SK-N-SH treated with all-trans-retinoic acid at 6 μM for 48 hours (cell line): ENCODE measurements at regions not wholly inside any gene's neighbourhood (a gene's known extent, or its start where the extent isn't known, plus 50 kb on each side); places are given as distances from the start of the nearest gene placed in this dataset.

Experiments used
- ATAC-seq: fragments of 200-7000 bp; cut with Tn5 transposase; 3 replicates; pipeline ENCODE4 v1.9.1; 2020; ENCODE audit warnings: mild to moderate bottlenecking, moderate library complexity
- BACH2 ChIP-seq: fragments of 250-450 bp; sonication (Bioruptor Pico); IDR thresholded peaks from 2 replicates; pipeline ENCODE4 v1.9.0; 2021; ENCODE audit warnings: mild to moderate bottlenecking, borderline replicate concordance
- CREB5 ChIP-seq: fragments of 250-450 bp; sonication (Bioruptor Pico); IDR thresholded peaks from 2 replicates; pipeline ENCODE4 v1.5.1; 2020; ENCODE audit warnings: low read depth, mild to moderate bottlenecking, moderate library complexity
- CSDC2 ChIP-seq: fragments of 250-450 bp; sonication (Bioruptor Pico); IDR thresholded peaks from 2 replicates; pipeline ENCODE4 v1.5.0; 2020; ENCODE audit warnings: mild to moderate bottlenecking, moderate library complexity
- CSRNP3 ChIP-seq: fragments of 250-450 bp; sonication (Bioruptor Pico); IDR thresholded peaks from 2 replicates; pipeline ENCODE4 v1.5.1; 2021; ENCODE audit warnings: mild to moderate bottlenecking, moderate library complexity
- ESRRG ChIP-seq: fragments of 250-450 bp; sonication (Bioruptor Pico); IDR thresholded peaks from 2 replicates; pipeline ENCODE4 v1.6.1; 2021; ENCODE audit warnings: mild to moderate bottlenecking
- ISL1 ChIP-seq: fragments of 250-450 bp; sonication (Bioruptor Pico); IDR thresholded peaks from 2 replicates; pipeline ENCODE4 v2.1.2; 2022; ENCODE audit warnings: mild to moderate bottlenecking, moderate library complexity
- PATZ1 ChIP-seq: fragments of 250-450 bp; sonication (Bioruptor Pico); IDR thresholded peaks from 2 replicates; pipeline ENCODE4 v1.8.0; 2020; ENCODE audit warnings: mild to moderate bottlenecking, moderate library complexity, borderline replicate concordance
- RARB ChIP-seq: fragments of 250-450 bp; sonication (Bioruptor Pico); IDR thresholded peaks from 2 replicates; pipeline ENCODE4 v1.8.0; 2021; ENCODE audit warnings: mild to moderate bottlenecking, moderate library complexity
- SNAI2 ChIP-seq: fragments of 250-450 bp; sonication (Bioruptor Pico); IDR thresholded peaks from 2 replicates; pipeline ENCODE4 v1.5.0; 2020; ENCODE audit warnings: mild to moderate bottlenecking, moderate library complexity
- TOX ChIP-seq: fragments of 250-450 bp; sonication (Bioruptor Pico); IDR thresholded peaks from 2 replicates; pipeline ENCODE4 v1.8.0; 2021; ENCODE audit warnings: mild to moderate bottlenecking, moderate library complexity, borderline replicate concordance
- TSHZ2 ChIP-seq: fragments of 250-450 bp; sonication (Bioruptor Pico); IDR thresholded peaks from 2 replicates; pipeline ENCODE4 v1.5.0; 2020; ENCODE audit warnings: mild to moderate bottlenecking, moderate library complexity
- ZFP3 ChIP-seq: fragments of 250-450 bp; sonication (Bioruptor Pico); IDR thresholded peaks from 2 replicates; pipeline ENCODE4 v1.5.0; 2020; ENCODE audit warnings: mild to moderate bottlenecking, moderate library complexity
- ZFP30 ChIP-seq: fragments of 450-650 bp; formaldehyde crosslinking; IDR thresholded peaks from 2 replicates; pipeline ENCODE4 v1.5.0; 2022; ENCODE audit warnings: mild to moderate bottlenecking, moderate library complexity
- TF ChIP-seq, protein P1 (sequence below): fragments of 250-450 bp; sonication (Bioruptor Pico); IDR thresholded peaks from 2 replicates; pipeline ENCODE4 v1.8.0; 2021; ENCODE audit warnings: low read depth, mild to moderate bottlenecking, moderate library complexity, borderline replicate concordance

DNA sequence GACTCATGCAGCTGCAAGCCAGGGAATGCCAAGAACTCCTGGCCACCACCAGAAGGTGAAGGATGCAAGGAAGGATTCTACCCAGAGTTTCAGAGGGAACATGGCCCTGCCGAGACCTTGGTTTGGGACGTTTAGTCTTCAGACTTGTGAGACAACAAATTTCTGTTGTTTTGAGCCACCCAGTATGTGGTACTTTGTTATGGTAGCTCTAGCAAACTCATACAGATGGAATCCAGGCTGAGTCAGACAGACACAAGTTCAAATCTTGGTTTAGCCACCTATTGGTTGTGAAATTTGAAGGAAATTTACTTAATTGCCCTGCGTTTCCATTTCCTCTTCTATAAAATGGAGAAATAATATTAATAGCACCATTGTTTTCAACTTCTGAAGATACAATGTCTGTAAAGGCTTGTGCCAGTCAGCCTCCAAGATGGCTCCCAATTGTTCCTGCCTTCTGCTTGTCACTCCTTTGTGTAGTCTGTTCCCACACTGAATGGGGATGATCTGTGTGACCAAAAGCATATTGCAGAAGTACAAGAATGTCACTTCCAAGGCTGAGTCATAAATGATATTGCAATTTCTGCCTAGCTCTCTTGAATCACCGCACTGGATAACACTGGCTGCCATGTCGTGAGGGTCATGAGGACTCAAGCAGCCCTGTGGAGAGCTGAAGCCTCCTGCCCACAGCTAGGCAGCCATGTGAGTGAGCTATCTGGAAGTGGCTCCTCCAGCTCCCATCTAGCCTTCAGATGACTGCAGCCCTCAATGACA lies 223.5 kb upstream of the PROK2 start:
- TF ChIP-seq CSDC2 (CRISPR knock-in tag) (no peak), TSHZ2 (CRISPR knock-in tag) (no peak), CSRNP3 (no peak), TOX (CRISPR knock-in tag) (no peak)
- no peak for ATAC-seq

DNA sequence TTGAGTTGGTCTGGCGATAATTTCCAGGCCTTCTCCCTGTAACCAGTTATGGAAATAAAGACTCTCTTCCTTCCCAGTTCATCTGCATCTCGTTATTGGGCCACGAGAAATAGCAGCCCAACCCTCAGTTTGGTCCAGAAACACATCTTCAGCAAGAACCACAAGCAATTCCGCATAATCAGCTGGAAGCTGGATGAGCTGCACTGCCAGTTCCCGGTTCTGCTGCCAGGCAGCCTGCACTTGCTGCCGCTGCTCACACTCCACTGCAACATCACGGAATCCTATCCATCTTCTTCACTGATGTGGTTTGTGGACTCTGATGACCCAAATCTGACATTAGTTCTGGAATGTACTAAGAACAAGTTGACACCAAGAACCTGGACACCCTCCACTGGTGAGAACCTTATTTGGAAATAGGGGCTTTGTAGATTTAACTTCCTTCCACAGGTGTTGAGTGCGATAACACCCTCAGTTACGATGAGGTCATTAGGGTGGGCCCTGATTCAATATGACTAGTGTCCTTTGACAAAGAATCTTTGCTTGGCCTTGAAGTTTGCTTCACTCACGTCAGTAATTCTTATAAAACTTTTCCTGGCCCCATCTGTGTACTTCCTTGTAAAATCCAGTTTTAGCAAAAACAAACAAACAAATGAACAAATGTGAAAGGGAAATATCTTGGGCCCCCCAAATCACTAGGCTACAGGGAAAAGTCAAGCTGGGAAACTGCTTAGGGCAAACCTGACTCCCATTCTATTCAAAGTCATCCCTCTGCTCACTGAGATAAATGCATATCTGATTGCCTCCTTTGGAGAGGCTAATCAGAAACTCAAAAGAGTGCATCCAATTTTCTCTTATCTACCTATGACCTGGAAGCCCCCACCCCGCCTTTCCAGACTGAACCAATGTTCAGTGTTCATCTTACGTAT lies 221.9 kb upstream of the PROK2 start:
- TF ChIP-seq BACH2 (CRISPR knock-in tag) (no peak), ZFP30 (CRISPR knock-in tag) (no peak), PATZ1 (CRISPR knock-in tag) (no peak), SNAI2 (CRISPR knock-in tag) (no peak), RARB (CRISPR knock-in tag) (no peak), CSRNP3 (no peak), ZFP3 (no peak), TSHZ2 (CRISPR knock-in tag) (no peak)
- ATAC-seq, result no peak

GRCh38 chr3:72004749-72005292 lies 219.9 kb upstream of the PROK2 start:
- TF ChIP-seq ISL1 (no peak), ESRRG (CRISPR knock-in tag) (no peak), RARB (CRISPR knock-in tag) (no peak), CREB5 (CRISPR knock-in tag) (no peak)
- TF ChIP-seq, protein P1, sequence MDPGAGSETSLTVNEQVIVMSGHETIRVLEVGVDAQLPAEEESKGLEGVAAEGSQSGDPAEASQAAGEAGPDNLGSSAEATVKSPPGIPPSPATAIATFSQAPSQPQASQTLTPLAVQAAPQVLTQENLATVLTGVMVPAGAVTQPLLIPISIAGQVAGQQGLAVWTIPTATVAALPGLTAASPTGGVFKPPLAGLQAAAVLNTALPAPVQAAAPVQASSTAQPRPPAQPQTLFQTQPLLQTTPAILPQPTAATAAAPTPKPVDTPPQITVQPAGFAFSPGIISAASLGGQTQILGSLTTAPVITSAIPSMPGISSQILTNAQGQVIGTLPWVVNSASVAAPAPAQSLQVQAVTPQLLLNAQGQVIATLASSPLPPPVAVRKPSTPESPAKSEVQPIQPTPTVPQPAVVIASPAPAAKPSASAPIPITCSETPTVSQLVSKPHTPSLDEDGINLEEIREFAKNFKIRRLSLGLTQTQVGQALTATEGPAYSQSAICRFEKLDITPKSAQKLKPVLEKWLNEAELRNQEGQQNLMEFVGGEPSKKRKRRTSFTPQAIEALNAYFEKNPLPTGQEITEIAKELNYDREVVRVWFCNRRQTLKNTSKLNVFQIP (CRISPR knock-in tag), result no peak
- no peak for ATAC-seq
